ENCODE measurements at regions not wholly inside any gene's neighbourhood (a gene's known extent, or its start where the extent isn't known, plus 50 kb on each side); places are given as distances from the start of the nearest gene placed in this dataset.

- TF ChIP-seq CTCF (IDR thresholded peaks at IDR 0.05) (no peak), POLR2A (IDR thresholded peaks at IDR 0.05) (no peak)
Observed at GRCh38 chr3:59545374-59545773, 495.5 kb upstream of the CFAP20DC start.
